ENCODE measurements at regions not wholly inside any gene's neighbourhood (a gene's known extent, or its start where the extent isn't known, plus 50 kb on each side); places are given as distances from the start of the nearest gene placed in this dataset.

- no peak overlapping the region for H3K27ac ChIP-seq (ENCODE audit: low read depth, low read length)
- 60 to 90% (median 90%) methylated on average over 6 of the region's 6 CpGs for WGBS, 3 donors
These were observed 203.4 kb upstream of the NAV2 start for GRCh38 chr11:19509215-19509614.

- 80 to 89% (median 81%) methylated on average over 2 of the region's 2 CpGs for WGBS, 3 donors
- no peak overlapping the region for H3K27ac ChIP-seq (ENCODE audit: low read depth, low read length)
These were observed 204.5 kb upstream of the NAV2 start for GRCh38 chr11:19508165-19508564.

- 73 to 80% (median 77%) methylated on average over 2 of the region's 2 CpGs for WGBS, 3 donors
- H3K27ac ChIP-seq (ENCODE audit: low read depth, low read length): no peak overlapping the region
These were observed 205.7 kb upstream of the NAV2 start for GRCh38 chr11:19506816-19507486.

GRCh38 chr11:19502691-19503253 lies 209.9 kb upstream of the NAV2 start:
- WGBS, 3 donors: 81 to 92% (median 88%) methylated on average over 3 of the region's 3 CpGs
- H3K27ac ChIP-seq (ENCODE audit: low read depth, low read length): no peak overlapping the region

DNA sequence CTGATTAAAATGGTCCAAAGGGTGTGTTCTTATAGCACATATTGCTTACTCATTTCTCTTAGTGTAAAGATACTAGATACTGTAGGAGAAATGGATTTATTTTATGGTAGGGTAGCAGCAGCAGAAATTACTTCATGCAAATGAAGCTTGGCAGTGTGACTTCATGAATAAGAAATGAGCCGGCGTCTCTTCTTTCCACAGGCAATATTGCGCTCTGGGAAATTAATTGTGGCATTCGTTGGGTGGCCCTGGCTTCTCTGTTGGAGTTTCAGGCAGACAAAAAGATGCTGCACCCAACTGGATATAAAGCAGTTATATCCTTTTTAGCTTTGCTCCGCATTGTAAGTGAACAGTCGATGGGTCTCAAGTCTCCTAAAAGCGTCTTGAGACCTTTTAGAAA lies 211.0 kb upstream of the NAV2 start:
- WGBS, 3 donors: 75 to 93% (median 83%) methylated on average over 7 of the region's 7 CpGs
- H3K27ac ChIP-seq (ENCODE audit: low read depth, low read length): no peak overlapping the region

- H3K27ac ChIP-seq (ENCODE audit: low read depth, low read length): no peak overlapping the region
- WGBS, 3 donors: 72 to 80% (median 77%) methylated on average over 3 of the region's 3 CpGs
These were observed 212.6 kb upstream of the NAV2 start for GRCh38 chr11:19499999-19500398.

DNA sequence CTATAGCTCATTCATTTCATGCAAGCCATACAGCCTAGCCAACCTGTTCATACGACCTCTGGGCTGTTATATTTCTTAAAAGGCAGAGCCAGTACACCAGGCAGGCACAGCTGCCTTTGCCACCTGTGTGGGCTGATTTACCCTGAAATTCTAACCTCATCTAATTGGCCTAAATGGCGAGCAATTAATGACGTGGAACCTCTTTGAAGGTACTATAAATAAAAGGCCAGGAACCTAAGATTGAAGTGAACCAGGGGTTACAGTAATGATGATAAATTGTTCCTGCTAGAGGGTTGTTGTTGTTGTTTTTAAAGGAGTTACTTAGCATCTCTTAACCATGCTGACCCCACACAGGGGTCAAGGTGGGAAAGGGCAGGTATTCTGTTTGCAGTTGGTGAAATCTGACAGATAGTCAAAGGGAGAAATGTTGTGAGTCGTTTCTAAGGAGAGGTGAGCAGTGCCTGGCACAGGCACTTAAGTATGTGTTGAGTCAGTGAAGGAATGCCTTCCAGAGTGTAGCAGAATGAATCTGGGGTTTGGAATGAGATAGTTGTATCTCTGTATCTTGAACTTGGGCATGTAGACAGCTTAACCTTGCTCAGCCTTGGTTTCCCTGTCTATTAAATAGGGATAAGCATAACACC lies 213.5 kb upstream of the NAV2 start:
- WGBS, 3 donors: 42 to 58% (median 52%) methylated on average over 4 of the region's 4 CpGs
- no peak overlapping the region for H3K27ac ChIP-seq (ENCODE audit: low read depth, low read length)

- H3K27ac ChIP-seq (ENCODE audit: low read depth, low read length): no peak overlapping the region
- WGBS, 3 donors: 61 to 78% (median 68%) methylated on average over 4 of the region's 4 CpGs
These were observed 219.0 kb upstream of the NAV2 start for GRCh38 chr11:19493446-19494213.

DNA sequence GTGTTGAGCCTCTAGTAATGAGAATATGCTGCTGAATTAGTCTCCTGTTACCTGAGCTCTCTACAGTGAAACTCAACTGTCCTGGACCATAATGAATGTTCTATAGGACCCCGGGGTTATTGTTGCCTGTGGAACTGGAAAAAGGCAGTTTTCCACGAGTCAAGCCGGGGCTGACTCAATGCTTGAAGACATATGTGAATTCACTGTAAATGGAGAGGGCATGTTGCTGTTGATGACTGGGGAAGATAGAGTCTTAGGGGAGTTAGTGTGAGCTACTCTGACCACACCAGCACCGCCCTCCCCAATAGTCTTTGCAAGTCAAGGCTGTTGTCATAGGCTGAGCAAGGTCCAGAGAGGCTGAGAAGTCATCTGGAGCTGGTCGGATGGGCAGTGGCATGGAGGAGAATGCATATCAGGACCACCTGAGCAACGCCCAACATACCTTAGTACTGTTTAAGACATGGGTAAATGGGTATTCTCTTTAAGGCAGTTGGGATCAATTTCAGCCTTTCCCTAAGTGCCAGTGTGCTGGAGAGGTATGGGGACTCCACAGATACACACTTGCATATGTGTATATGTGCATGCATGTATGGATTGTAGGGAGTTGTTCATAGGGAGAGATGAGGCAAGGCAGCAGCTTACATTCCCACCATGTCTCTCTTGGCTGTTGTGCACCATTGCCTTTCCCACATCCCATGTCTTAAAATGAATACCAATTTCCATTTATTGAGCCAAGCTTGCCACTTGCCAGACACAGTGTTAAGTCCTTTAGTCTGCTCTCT lies 230.1 kb upstream of the NAV2 start:
- 80 to 86% (median 83%) methylated on average over 6 of the region's 6 CpGs for WGBS, 3 donors
- no peak overlapping the region for H3K27ac ChIP-seq (ENCODE audit: low read depth, low read length)

DNA sequence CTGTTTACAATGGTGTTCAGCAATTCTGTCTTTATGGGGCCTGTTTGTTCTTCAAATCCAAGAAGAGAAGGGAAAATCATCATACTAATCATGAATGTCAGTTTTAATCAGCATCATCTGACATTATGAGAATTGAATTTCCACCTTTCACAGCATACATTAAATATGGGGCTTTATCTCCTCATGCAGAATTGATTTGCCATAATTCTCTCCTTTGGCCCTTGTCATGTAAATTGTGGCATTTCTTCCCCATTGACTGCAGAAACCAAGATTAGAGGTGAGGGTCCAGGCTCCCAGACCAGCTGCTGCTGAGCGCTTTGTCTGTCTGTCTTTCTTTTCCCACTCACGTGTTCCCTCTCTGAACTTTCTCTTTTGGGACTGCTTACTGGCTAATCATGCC lies 232.1 kb upstream of the NAV2 start:
- 73 to 82% (median 76%) methylated on average over 2 of the region's 2 CpGs for WGBS, 3 donors
- H3K27ac ChIP-seq (ENCODE audit: low read depth, low read length): no peak overlapping the region

DNA sequence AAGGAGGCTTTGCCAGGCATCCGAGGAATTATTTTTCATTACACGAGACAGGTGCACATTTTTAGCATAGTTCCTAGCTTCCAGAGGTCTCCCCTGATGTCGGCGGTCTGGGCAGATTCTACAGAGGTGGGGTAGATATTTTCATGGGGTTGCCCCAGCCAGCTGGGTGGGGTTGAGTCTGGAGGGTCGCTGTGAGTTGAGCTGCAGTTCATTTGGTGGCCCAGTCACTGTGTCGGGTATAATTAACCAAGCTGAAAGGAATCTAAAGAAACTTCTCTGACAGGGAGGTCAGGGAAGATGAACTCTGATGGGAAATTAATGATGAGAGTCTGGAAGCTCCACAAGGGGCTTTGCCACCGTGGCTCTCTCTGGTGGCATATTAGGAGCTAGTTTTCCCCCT lies 233.7 kb upstream of the NAV2 start:
- WGBS, 3 donors: 31 to 56% (median 54%) methylated on average over 7 of the region's 7 CpGs
- no peak overlapping the region for H3K27ac ChIP-seq (ENCODE audit: low read depth, low read length)

- 81 to 83% (median 81%) methylated on average over 7 of the region's 7 CpGs for WGBS, 3 donors
These were observed 234.4 kb upstream of the E2F8 start for GRCh38 chr11:19474954-19475721.

DNA sequence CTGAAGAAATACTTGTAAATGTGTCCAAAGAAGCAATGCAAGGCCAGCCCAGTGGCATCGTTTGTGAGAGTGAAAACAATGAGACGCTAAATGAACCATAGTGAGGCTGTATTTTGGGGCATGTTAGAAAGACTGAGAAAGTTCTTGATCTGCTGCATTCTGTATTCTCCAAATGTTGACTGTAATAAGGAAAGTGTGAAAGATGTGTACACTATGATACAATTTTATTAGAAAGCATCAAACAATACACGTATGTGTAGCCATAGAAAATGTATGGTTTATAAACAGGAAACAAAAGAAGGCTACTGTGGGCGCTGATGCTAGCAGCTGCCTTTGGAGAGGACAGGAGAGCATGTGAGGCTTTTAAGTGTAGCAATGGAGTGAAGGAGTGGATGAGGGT lies 233.5 kb upstream of the E2F8 start:
- H3K27ac ChIP-seq (ENCODE audit: low read depth, low read length): no peak overlapping the region
- WGBS, 3 donors: 84 to 89% (median 86%) methylated on average over 4 of the region's 4 CpGs

More at GRCh38 chr11:19474954-19475721, 234.4 kb upstream of the E2F8 start:
- H3K27ac ChIP-seq (ENCODE audit: low read depth, low read length): no peak overlapping the region

- H3K27ac ChIP-seq (ENCODE audit: low read depth, low read length): no peak overlapping the region
- 47 to 79% (median 58%) methylated on average over 3 of the region's 3 CpGs for WGBS, 3 donors
These were observed 231.9 kb upstream of the E2F8 start for GRCh38 chr11:19472679-19473078.

DNA sequence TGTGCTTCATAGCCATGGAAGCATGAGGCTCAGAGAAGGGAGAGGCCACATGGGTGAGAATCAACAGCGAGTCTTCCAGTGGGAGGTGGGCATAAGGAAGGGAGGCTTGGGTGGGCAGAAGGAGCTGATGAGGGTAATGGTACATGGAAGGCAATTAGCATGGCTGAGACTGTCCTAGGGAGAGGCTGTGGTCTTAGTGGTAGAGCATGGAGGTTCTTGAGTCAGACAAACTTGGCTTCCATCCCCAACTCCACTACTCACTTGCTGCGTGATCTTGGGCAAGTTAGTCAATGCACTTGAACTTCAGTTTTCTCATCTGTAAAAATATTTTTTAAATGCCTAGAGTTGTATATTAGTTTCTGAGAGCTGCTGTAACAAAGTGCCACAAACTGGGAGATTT lies 227.2 kb upstream of the E2F8 start:
- H3K27ac ChIP-seq (ENCODE audit: low read depth, low read length): no peak overlapping the region
- WGBS, 3 donors: 85 to 94% (median 92%) methylated on average over 2 of the region's 2 CpGs

DNA sequence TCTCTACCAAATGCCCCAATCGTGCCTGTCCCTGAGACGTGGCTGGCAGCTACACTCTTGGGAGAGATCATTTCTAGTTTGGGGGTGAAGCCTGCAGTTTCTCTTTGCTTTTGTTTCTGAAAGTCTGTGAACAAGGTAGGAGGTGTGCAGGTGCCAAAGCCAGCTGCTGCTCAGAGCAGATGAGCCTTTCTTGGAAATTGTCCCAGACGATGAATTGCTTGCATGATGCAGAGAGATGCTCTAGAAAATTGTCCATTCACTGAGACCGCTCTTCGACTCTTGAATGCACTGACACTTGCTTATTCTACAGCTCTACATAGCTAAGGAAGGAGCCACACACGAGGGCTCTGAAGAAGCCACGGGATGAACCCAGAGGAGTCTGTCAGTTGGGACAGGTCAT lies 225.6 kb upstream of the E2F8 start:
- WGBS, 3 donors: 65 to 83% (median 78%) methylated on average over 7 of the region's 7 CpGs
- H3K27ac ChIP-seq (ENCODE audit: low read depth, low read length): no peak overlapping the region

GRCh38 chr11:19463976-19464375 lies 223.2 kb upstream of the E2F8 start:
- no peak overlapping the region for H3K27ac ChIP-seq (ENCODE audit: low read depth, low read length)
- WGBS, 3 donors: 85 to 91% (median 89%) methylated on average over 7 of the region's 7 CpGs

Data from adipose tissue (tissue), 3 donors.